ENCODE measurements at regions not wholly inside any gene's neighbourhood (a gene's known extent, or its start where the extent isn't known, plus 50 kb on each side); places are given as distances from the start of the nearest gene placed in this dataset.

DNA sequence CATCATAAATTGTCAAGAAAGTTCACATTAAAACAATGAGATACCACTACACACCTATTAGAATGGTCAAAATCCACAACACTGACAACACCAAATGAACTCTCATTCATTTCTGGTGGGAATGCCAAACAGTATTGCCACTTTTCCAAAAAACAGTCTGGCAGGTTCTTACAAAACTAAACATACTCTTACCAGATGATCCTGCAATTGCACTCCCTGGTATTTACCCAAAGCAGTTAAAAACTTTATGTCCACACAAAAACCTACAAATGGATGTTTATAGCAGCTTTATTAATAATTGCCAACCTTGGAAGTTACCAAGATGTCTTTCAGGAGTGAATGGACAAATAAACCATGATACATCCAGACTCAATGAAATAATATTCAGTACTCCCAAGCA is 56.8 kb downstream of the ZNF608 start:
- TF ChIP-seq CTCF (IDR thresholded peaks at IDR 0.05; ENCODE audit: extremely low read depth in 1 of 2, insufficient read depth in 1 of 2, low read depth in 1 of 2, low read length in 2 of 2) (no peak), POLR2A (IDR thresholded peaks at IDR 0.05; ENCODE audit: low read depth, low read length) (no peak)

Measured in endothelial cell of umbilical vein (primary cell).